AML-193 (cell line): ENCODE measurements at regions not wholly inside any gene's neighbourhood (a gene's known extent, or its start where the extent isn't known, plus 50 kb on each side); places are given as distances from the start of the nearest gene placed in this dataset.
"Not testable (repeated sequence)": the region's sequence is repeated elsewhere in the genome, so short reads cannot be mapped to it uniquely, and the experiment has no call there.

Experiments
- DNase-seq, 2 experiments: peaks; one replicate each; lab custom pipeline; 2025; lab: John Stamatoyannopoulos, UW

DNA sequence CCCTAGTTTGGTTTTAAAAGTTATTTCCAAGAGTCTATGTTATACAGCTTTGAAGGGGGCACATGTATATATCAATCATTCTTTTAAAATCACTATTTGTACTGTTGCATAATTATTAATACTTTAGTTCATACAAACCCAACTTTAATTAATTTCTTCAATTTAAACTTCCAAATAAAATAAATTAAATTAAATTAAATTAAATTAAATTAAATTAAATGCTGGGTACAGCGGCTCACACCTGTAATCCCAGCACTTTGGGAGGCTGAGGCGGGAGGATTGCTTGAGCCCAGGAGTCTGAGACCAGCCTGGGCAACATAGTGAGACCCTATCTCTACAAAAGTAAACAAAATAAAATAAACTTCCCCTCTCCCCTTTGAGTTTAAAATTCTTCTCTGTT lies 98.9 kb upstream of the MYO10 start:
- DNase-seq, result not testable (repeated sequence)

DNA sequence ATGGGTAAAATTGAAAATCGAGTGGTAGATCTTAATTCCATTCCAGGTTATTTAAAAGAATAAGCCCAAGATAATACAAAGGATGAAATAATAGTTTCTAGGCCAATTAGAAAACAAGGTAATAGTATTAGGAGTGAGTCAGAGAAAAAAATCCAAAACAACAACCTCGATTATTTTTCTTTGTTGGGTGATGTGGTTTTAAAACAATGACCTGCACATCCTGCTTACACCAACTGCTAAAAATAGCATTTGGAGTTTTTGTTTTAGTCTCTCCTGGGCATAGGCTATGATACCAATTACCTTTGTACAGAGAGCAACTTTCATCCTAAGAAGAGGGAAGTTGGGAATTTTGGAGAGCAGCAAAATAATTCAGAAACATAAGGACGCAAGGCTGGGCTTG lies 101.7 kb upstream of the MYO10 start:
- DNase-seq, result no peak

DNA sequence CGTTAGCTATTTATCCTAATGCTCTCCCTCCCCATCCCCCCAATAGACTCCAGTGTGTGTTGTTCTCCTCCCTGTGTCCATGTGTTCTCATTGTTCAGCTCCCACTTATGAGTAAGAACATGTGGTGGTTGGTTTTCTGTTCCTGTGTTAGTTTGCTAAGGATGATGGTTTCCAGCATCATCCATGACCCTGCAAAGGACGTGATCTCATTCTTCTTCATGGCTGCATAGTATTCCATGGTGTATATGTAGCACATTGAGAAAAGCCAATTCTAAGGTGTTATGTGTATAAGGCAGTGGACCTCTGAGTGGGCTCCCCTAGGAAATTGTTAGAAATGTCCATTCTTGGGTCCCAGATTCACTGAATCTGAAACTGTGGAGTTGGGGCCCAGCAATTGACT lies 103.1 kb upstream of the MYO10 start:
- no peak for DNase-seq

DNA sequence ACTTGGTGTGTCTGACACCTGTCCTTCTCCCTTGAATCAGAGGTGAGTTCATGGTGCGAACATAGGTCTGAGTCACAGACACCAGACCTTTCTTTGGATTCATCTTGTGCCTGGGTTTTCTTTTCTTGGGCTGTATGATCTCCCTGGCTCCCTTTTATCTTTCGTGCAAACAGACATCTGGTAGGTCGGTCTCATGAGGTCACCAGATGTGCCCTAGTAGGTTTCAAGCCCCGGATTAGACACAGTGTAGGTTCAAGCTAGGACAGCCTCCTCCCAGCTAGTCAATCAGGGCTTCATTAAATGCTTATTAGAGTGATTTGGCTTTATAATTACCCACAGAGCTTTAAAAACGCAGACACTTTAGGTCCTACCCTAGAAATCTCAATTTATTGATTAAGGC lies 106.0 kb upstream of the MYO10 start:
- no peak for DNase-seq

DNA sequence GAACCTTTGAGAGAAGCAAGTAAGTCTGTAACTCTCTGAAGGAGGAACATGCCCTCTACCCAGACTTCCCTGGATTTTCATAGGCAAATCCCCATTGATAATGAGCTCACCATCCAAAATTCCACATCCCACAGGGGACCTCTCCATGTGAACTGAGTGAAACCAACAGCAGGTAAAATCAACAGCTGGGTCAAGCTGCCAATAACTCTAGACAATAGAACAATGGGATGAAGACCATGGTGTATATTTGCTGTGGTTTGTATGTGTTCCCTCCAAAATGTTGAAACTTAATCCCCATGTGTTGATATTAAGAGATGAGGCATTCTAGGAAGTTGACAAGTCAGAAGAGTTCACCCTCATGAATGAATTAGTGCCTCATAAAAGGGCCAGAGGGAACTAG lies 110.2 kb upstream of the MYO10 start:
- DNase-seq, result no peak

DNA sequence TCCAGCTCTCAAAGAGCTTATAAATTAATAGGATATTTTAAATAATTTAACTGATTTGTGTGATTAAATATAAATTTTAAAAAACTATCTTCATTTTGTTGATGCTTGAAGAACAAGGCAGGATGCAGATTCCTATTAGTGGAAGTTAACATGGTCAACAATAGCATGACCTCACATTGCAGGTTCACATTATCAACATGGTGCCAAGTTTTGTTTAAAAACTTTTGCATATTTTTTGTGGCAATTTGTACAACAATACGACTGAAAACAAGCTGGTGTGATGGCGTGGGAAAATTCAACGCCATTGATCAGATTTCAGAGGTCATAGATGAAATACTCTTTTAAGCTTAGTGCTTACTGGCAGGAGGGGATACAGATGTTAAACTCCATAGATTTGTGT lies 114.1 kb upstream of the MYO10 start:
- no peak for DNase-seq

DNA sequence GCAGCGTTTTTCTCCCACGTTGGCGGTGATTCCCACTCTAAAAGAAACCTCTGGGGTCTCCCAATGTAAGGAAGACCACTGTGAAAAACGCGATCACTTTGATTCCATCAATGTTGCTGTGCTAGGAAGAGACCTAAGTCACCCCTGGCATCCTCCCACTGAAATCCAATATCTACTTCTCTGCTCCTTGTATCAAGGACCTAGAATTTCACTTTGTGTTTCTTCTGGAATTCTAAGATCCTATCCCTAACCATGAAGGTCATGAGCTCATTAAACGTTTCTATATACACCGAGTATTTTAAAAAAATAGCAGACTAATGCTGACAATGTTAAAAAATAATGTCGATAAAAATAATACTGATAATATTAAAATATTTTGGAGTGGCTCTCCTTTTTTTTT lies 118.8 kb upstream of the MYO10 start:
- DNase-seq, result no peak

DNA sequence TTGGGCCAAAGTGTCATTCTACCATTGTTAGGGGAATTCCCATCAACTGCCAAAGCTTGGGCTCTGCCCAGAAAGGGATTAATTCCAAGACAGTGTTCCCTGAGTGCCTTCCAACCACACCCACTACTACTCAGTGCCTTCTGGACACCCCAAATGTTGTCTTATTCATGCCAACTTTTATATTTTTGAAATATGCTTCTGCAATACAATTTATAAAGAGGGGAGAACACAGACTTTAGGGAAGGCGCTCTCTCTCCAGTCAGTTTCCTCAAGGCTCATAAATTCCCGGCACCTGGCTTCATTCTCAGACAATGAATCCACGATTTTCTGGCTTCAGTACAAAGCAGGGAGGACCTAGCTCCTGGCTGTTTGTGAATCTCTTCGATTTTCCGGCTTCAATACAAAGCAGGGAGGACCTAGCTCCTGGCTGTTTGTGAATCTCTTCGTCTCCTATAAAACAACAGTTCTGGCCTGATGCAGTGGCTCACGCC lies 120.1 kb upstream of the MYO10 start:
- no peak for DNase-seq

DNA sequence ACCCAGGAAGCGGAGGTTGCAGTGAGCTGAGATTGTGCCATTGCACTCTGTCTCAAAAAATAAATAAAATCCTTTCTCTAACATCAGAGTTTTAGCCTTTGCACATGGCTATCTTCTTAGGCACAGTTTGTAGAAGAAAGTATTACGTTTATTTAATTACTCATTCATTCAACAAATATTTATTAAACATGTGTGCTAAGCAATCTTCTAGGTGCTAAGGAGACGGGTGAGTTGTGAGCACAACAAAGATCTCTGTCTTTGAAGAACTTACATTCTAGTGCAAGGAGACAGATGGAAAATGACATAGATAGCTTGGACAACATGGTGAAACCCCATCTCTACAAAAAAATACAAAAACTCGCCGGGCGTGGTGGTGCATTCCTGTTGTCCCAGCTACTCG lies 122.3 kb upstream of the MYO10 start:
- DNase-seq, result no peak

DNA sequence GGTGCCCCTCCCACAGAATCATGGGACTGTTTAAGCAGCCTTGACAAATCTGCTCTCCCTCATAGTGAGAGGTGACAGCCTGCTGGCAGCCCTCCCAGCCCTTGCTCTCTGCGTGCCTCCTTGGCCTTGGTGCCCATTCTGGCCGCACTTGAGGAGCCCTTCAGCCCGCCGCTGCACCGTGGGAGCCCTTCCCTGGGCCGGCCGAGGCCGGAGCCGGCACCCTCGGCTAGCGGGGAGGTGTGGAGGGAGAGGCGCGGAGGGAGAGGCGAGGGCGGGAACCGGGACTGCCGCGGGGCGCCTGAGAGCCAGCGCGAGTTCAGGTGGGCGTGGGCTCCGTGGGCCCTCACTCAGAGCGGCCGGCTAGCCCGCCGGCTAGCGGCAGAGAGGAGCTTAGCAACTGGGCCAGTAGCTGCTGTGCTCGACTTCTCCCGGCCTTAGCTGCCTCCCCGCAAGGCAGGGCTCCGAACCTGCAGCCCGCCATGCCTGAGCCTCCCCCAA lies 125.9 kb upstream of the MYO10 start:
- no peak for DNase-seq

DNA sequence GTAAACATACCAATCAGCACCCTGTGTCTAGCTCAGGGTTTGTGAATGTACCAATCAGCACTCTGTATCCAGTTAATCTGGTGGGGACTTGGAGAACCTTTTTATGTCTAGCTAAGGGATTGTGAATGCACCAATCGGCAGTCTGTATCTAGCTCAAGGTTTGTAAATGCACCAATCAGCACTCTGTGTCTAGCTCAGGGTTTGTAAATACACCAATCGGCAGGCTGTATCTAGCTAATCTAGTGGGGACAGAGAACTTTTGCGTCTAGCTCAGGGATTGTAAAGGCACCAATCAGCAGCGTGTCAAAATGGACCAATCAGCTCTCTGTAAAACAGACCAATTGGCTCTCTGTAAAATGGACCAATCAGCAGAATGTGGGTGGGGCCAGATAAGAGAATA lies 126.7 kb upstream of the MYO10 start:
- not testable (repeated sequence) for DNase-seq

DNA sequence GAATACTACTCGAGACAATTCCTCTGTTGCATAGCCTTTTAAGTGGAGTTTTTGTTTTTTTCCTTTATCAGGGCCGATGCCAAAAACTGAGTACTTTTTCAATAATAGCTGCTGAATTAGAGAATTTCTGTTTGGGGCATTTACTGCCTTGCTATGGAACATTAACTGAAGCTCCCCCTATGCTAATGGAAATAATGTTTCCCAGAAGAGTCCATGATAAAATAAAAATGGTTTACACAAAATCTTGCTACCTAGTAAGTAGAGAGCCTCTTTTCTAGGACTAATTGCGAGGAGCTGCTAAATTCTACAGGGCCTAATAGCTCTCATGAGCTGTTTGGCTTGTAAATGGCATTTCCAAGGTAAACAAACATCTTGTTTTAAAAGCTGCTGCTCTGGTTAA lies 128.2 kb upstream of the MYO10 start:
- no peak for DNase-seq

DNA sequence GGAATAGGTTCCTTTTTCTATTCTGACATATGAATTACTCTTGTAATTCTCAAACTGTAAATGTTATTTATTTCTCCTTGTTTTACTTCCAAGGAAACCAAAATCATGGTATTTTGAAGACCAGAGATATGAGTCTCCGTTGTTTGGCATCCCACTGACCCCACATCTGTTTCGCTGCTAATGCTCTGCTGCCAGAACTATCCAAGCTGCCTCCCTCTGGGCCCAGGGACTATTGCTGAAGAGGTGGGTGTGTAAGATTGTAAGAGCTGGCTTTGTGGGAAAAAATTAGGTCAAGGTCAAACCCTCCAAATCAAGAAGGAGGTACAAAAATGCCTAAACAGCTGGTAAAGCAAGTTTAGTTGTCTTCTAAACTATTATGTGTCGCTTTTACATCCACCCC lies 129.4 kb upstream of the MYO10 start:
- DNase-seq, result no peak

DNA sequence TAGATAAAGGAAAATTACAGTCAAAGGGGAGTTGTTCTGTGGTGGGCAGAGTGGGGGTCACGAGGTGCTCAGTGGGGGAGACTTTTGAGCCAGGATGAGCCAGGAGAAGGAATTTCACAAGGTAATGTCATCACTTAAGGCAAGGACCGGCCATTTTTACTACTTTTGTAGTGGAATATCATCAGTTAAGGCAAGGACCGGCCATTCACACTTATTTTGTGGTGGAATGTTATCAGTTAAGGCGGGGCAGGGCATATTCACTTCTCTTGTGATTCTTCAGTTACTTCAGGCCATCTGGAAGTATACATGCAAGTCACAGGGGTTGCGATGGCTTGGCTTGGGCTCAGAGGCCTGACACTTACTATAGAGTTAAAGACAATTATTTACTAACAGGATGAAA lies 129.9 kb upstream of the MYO10 start:
- DNase-seq, result not testable (repeated sequence)

DNA sequence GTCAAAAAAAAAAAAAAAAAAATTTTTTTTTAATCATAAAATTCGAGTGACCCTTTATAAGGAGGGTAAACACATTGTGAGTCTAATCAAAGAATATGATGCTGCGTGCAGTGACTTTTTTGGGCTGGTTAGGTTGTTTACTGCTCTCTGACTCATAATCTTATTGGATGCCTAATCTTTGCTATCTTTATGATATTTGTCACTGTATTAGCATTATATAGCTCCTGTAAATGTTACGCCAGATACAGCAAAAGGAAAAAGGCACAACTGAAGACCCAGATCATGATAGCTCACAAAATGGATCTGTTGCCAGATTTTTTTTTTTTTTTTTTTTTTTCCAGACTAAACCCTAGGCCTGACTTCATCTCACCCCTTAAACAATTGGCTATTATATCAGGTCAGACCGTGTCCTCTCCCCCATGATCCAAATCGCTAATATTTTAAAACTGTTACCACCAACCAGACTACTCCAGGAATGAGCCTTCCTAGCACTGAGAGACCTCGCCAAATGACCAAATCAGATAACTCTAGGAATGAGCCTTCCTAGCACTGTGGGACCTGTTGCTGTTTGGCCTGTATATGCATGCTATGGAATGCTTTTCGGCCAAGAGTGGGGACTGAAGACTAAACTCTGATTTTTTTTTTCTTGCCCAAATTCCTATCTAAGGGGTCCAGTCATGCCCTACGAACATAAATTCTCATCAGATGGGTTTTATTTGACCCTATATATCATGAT lies 131.7 kb upstream of the MYO10 start:
- no peak for DNase-seq

DNA sequence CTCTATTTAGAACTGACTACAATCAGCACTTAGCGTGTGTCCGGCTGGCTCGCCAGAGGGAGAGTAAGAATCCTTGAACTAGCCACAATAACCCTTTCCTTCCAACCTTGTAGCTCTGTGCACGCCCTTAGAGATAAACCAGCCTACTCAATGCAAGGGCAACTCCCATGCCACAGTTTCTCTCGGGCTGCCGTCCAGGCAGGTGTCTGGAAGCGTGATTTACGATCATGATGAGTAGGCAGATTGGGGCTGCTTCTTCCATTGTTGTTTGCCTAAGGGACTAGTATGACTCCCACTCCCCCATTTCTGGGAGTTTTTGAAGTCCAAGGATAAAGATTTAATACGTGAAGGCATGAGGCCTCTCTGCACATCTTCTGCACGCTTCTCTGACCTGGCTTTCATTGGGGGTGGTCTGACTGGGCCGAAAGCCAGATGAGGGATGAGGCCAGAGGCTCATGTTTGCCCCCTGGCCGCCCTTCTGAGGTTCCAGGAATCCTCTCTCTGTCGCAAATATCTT lies 134.0 kb upstream of the MYO10 start:
- no peak for DNase-seq

DNA sequence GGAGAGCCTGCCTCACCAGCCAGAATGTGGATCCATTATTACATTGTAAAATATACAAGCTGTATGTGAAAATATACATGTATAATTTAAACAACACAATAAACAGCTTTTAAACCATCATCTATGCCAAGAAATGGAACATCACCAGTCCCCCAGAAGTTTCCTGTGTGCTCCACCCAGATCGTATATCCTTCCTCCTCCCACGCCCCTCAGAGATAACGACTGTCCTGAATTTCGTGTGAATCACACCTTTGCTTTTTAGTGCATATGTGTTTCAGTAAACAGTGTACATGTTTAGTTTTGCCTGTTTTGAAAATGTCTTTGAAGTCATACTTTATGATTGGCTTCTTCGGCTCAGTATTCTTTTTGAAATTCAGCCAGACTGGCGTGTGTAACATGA lies 134.6 kb upstream of the MYO10 start:
- no peak for DNase-seq

DNA sequence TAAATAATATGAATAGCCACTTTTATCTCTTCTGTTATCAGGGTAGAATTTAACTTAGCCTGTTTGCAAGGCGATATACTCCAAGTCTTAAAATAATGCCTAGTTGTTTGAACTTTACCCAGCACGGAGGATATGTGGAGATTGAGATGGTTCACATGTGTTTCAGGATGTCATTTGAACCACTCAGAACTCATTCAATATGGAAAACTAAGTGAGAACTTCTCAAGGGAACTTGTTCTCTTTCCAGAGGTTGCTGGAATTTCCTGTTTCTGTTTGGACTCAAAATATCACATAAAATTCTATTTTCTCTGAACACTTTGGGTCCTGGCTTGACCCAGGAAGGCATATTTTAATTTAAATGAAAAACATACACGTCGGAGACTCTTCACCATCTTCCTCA lies 139.1 kb upstream of the MYO10 start:
- DNase-seq, result no peak

DNA sequence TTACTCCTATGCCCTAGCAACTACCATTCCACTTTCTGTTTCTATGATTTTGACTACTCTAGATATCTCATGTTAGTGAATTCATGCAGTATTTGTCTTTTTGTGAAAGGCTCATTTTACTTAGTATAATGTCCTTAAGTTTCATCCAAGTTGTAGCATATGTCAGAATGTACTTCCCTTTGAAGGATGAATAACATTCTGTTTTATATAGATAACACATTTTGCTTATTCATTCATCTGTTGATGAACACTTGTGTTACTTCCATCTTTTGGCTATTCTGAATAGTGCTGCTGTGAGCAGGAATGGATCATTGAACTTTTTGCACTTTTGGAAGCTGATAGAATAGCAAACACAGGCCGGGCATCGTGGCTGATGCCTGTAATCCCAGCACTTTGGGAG lies 140.2 kb upstream of the MYO10 start:
- DNase-seq, result no peak

DNA sequence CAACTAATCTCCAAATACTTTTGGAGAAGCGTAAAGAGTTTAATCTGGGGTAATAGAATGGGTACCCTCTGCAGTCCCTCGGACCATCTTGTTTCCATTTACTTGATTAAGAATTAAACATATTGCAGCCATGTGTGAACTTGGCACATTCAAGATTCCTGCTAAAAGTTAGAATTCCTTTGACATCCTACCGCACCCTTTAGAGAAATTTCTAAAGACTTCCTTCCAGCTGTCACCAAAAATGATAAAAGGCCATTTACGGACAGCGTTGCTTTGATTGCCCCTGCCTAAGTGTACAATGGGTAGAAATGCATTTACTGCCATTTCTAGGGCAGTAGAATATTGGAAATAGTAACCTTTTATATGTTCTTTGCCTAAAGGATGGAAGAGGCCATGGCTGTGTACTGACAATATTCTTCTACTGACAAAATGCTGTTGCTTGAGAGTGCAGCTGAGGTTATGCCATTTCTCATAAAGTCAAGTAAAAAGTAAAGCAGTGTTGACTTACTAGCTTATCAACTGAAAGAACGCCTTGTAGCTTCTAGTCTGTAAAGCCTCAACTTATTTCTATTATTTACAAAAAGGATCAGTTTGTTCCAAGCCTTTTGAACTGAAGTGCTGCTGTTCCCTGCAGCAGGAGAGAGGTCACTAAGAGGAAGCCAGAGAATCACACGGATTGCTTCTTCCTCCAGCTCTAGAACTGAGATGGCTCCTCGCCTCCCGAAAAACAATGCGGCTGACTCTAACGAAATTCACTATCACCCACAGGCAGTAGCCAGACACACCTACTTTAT lies 139.8 kb upstream of the BASP1 start:
- no peak for DNase-seq

DNA sequence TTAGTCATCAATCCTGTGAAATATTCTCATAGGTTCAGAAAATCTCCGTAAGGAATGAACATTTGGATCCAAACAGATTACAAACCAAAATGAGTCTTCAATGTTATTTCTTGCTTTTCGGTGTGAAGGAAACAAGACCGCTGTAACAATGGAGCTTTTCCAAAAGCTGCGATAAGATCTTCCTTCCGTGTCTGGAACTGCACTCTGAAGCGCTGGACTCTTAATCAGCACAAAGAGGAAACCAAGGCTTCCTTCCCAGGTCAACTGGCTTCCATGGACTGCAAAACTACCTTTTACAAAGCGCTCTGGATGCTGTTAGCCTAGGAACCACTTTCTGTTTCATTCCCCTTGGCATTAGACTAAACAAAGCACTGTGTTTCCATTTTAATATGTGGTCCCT lies 137.9 kb upstream of the BASP1 start:
- no peak for DNase-seq

DNA sequence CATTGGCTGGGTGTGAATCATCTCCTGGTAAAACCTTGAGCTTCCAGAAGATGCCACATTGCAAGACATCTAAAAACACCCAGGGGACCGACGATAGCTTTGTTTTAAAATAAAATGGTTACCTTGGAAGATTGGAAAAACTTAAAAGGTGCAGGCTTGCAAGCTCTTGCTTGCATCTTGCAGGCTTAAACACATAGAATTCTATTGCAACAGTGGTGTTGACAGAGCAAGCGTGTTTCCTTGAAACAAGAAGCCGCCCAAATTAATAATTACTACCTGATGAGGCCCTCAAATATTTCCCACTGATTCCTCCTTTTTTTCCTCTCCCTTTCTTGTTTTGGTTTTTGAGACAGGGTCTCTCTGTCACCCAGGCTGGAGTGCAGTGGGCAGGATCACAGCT lies 137.1 kb upstream of the BASP1 start:
- DNase-seq, result no peak

DNA sequence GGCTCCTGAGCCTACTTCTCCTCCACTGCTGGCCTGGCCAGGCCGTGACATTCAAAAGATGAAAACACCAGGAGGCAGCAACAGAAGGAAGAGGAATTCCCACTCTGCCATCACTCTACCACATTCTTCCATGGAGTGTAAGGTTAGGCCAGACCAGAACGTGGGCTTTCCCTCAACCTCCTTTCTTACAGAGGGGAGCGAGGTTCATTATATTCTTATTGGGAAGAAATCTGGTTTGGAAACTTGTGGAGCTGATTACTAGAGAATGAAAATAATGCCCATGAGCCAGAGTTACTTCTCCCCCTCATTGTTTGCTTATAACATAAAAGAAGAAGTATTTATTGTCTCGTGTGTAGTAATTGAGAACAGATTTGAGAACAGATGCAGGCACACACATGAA lies 136.3 kb upstream of the BASP1 start:
- DNase-seq, result no peak
